Choroid plexus epithelial cell (primary cell): ENCODE measurements at regions not wholly inside any gene's neighbourhood (a gene's known extent, or its start where the extent isn't known, plus 50 kb on each side); places are given as distances from the start of the nearest gene placed in this dataset.

Experiments used
- DNase-seq: peaks from one replicate; pipeline ENCODE4 v3.0.0-alpha.2; 2010; ENCODE audit warnings: low read depth
- H3K4me3 ChIP-seq: 2 replicates; pipeline ENCODE4 v1.5.1; 2011; ENCODE audit warnings: low read depth, mild to moderate bottlenecking, control low read depth, low read length, moderate library complexity
- CTCF ChIP-seq: conservative IDR thresholded peaks from 2 replicates; pipeline ENCODE4 v1.5.1; 2011; ENCODE audit warnings: low read depth, mild to moderate bottlenecking, control low read depth, inconsistent platforms, low read length, moderate library complexity

GRCh38 chr4:137106733-137107132 lies 425.6 kb downstream of the PCDH18 start:
- DNase-seq: no peak
- H3K4me3 ChIP-seq: no peak overlapping the region
- no peak for TF ChIP-seq CTCF

GRCh38 chr4:137106287-137106686 lies 426.0 kb downstream of the PCDH18 start:
- no peak for DNase-seq
- TF ChIP-seq CTCF: no peak

GRCh38 chr4:137090951-137091350 lies 441.3 kb downstream of the PCDH18 start:
- H3K4me3 ChIP-seq: no peak overlapping the region
- TF ChIP-seq CTCF: no peak
- DNase-seq: no peak

More at GRCh38 chr4:137106287-137106686, 426.0 kb downstream of the PCDH18 start:
- no peak overlapping the region for H3K4me3 ChIP-seq

GRCh38 chr4:137083571-137084135 lies 448.6 kb downstream of the PCDH18 start:
- no peak for TF ChIP-seq CTCF
- no peak for DNase-seq
- no peak overlapping the region for H3K4me3 ChIP-seq

- no peak for DNase-seq
- no peak overlapping the region for H3K4me3 ChIP-seq
- TF ChIP-seq CTCF: no peak
Measured at GRCh38 chr4:137082061-137082460, 450.2 kb downstream of the PCDH18 start.

GRCh38 chr4:137076908-137077307 lies 455.4 kb downstream of the PCDH18 start:
- no peak for DNase-seq
- no peak for TF ChIP-seq CTCF
- H3K4me3 ChIP-seq: no peak overlapping the region

GRCh38 chr4:137075586-137075985 lies 456.7 kb downstream of the PCDH18 start:
- H3K4me3 ChIP-seq: no peak overlapping the region
- no peak for TF ChIP-seq CTCF
- no peak for DNase-seq
